ENCODE measurements at regions not wholly inside any gene's neighbourhood (a gene's known extent, or its start where the extent isn't known, plus 50 kb on each side); places are given as distances from the start of the nearest gene placed in this dataset.

- H3K27ac ChIP-seq: no peak overlapping the region
- H3K27me3 ChIP-seq: no peaks in the 10 kb centered on the region
- no peaks in the 10 kb centered on the region for H3K9me3 ChIP-seq
- TF ChIP-seq EP300 (IDR thresholded peaks at IDR 0.05): no peak
- TF ChIP-seq POLR2A (IDR thresholded peaks at IDR 0.05): no peak
- TF ChIP-seq CTCF (IDR thresholded peaks at IDR 0.05): no peak
- TF ChIP-seq POLR2AphosphoS5 (IDR thresholded peaks at IDR 0.05): no peak
- intact Hi-C loops (cut with DNase I): no loop called here
- 82% methylated on average over 2 of the region's 2 CpGs for WGBS, 2 donors
- no peak overlapping the region for H3K4me3 ChIP-seq
- no peaks in the 10 kb centered on the region for H3K4me1 ChIP-seq
- DNase-seq: no peak
- H3K36me3 ChIP-seq: no peaks in the 10 kb centered on the region
These were observed 337.4 kb upstream of the ZWINT start for GRCh38 chr10:56698506-56698905.

- TF ChIP-seq POLR2AphosphoS5 (IDR thresholded peaks at IDR 0.05) (no peak), EP300 (IDR thresholded peaks at IDR 0.05) (no peak), POLR2A (IDR thresholded peaks at IDR 0.05) (no peak), CTCF (IDR thresholded peaks at IDR 0.05) (no peak)
- H3K27ac ChIP-seq: no peak overlapping the region
- intact Hi-C loops (cut with DNase I): no loop called here
- H3K4me3 ChIP-seq: no peak overlapping the region
- no peak for DNase-seq
- H3K4me1 ChIP-seq: no peaks in the 10 kb centered on the region
- no peaks in the 10 kb centered on the region for H3K36me3 ChIP-seq
- no peaks in the 10 kb centered on the region for H3K27me3 ChIP-seq
- H3K9me3 ChIP-seq: no peaks in the 10 kb centered on the region
These were observed 318.5 kb upstream of the ZWINT start for GRCh38 chr10:56679578-56679977.

GRCh38 chr10:56662765-56663447 lies 301.8 kb upstream of the ZWINT start:
- no peak for TF ChIP-seq POLR2AphosphoS5 (IDR thresholded peaks at IDR 0.05)
- TF ChIP-seq EP300 (IDR thresholded peaks at IDR 0.05): no peak
- TF ChIP-seq POLR2A (IDR thresholded peaks at IDR 0.05): no peak
- no peak for TF ChIP-seq CTCF (IDR thresholded peaks at IDR 0.05)
- no peaks in the 10 kb centered on the region for H3K4me1 ChIP-seq
- H3K27me3 ChIP-seq: no peaks in the 10 kb centered on the region
- intact Hi-C loops (cut with DNase I): no loop called here
- no peak for DNase-seq
- no peaks in the 10 kb centered on the region for H3K36me3 ChIP-seq
- H3K27ac ChIP-seq: no peak overlapping the region
- no peaks in the 10 kb centered on the region for H3K9me3 ChIP-seq
- H3K4me3 ChIP-seq: no peak overlapping the region

- Histone ChIP-seq H3K27ac (no peak overlapping the region), H3K4me1 (no peaks in the 10 kb centered on the region), H3K27me3 (no peaks in the 10 kb centered on the region), H3K4me3 (no peak overlapping the region), H3K9me3 (peaks cover 0 to 4% (median 1%) of the 10 kb centered on the region in 4 donors), H3K36me3 (no peaks in the 10 kb centered on the region)
- intact Hi-C loops (cut with DNase I): no loop called here
- DNase-seq: no peak
- WGBS, 2 donors: 24 to 78% methylated on average over 1 of the region's 1 CpG
- TF ChIP-seq POLR2AphosphoS5 (IDR thresholded peaks at IDR 0.05) (no peak), EP300 (IDR thresholded peaks at IDR 0.05) (no peak), POLR2A (IDR thresholded peaks at IDR 0.05) (no peak), CTCF (IDR thresholded peaks at IDR 0.05) (no peak)
These were observed 292.2 kb upstream of the ZWINT start for GRCh38 chr10:56653289-56653688.

All from sigmoid colon (tissue), 6 donors.